Type B pancreatic cell (in vitro differentiated cells): ENCODE measurements at regions not wholly inside any gene's neighbourhood (a gene's known extent, or its start where the extent isn't known, plus 50 kb on each side); places are given as distances from the start of the nearest gene placed in this dataset.
"Not testable (repeated sequence)": the region's sequence is repeated elsewhere in the genome, so short reads cannot be mapped to it uniquely, and the experiment has no call there.

Source experiments
- DNase-seq: peaks from one replicate; pipeline ENCODE4 v3.0.0; 2021; ENCODE audit warnings: mixed read lengths; ENCODE audit not compliant: unreplicated experiment; ENCODE audit errors: extremely low spot score
- H3K27ac Mint-ChIP-seq: 2 replicates; pipeline ENCODE4 v1.8.0; 2021; ENCODE audit warnings: mild to moderate bottlenecking, mixed read lengths
- H3K27me3 Mint-ChIP-seq: 2 replicates; pipeline ENCODE4 v1.8.0; 2021; ENCODE audit warnings: mixed read lengths
- H3K36me3 Mint-ChIP-seq: 2 replicates; pipeline ENCODE4 v1.8.0; 2021; ENCODE audit warnings: mixed read lengths
- H3K4me1 Mint-ChIP-seq: one replicate; pipeline ENCODE4 v1.8.0; 2021; ENCODE audit warnings: mixed read lengths; ENCODE audit not compliant: unreplicated experiment
- H3K4me3 Mint-ChIP-seq: 2 replicates; pipeline ENCODE4 v1.8.0; 2021; ENCODE audit warnings: mild to moderate bottlenecking, mixed read lengths
- H3K9me3 Mint-ChIP-seq: 2 replicates; pipeline ENCODE4 v1.8.0; 2021; ENCODE audit warnings: mixed read lengths
- CTCF ChIP-seq: fragments of 200-600 bp; sonication (generic); conservative IDR thresholded peaks from 2 replicates; pipeline ENCODE4 v1.5.0; 2021; ENCODE audit warnings: antibody characterized with exemption, mild to moderate bottlenecking

GRCh38 chr5:177941386-177941785 lies 54.7 kb downstream of the PROP1 start:
- H3K4me1 Mint-ChIP-seq, H3K4me3 Mint-ChIP-seq, H3K36me3 Mint-ChIP-seq, DNase-seq, H3K27ac Mint-ChIP-seq, H3K9me3 Mint-ChIP-seq, H3K27me3 Mint-ChIP-seq: not testable (repeated sequence)

- not testable (repeated sequence) for DNase-seq, H3K27ac Mint-ChIP-seq, H3K27me3 Mint-ChIP-seq, H3K9me3 Mint-ChIP-seq, H3K4me1 Mint-ChIP-seq, H3K36me3 Mint-ChIP-seq
- H3K4me3 Mint-ChIP-seq = peak overlapping the region; percentile 80
Measured at GRCh38 chr5:177939246-177940171, 56.5 kb downstream of the PROP1 start.

- not testable (repeated sequence) for H3K36me3 Mint-ChIP-seq, H3K4me1 Mint-ChIP-seq, H3K9me3 Mint-ChIP-seq, H3K27me3 Mint-ChIP-seq, DNase-seq, H3K27ac Mint-ChIP-seq
- peak overlapping the region; percentile 80 for H3K4me3 Mint-ChIP-seq
Measured at GRCh38 chr5:177938767-177939166, 57.3 kb downstream of the PROP1 start.

GRCh38 chr5:177934233-177934632 lies 61.8 kb downstream of the PROP1 start:
- not testable (repeated sequence) for H3K4me1 Mint-ChIP-seq, H3K27me3 Mint-ChIP-seq, H3K36me3 Mint-ChIP-seq, H3K4me3 Mint-ChIP-seq, DNase-seq, H3K27ac Mint-ChIP-seq, H3K9me3 Mint-ChIP-seq
- peak; percentile 47 for TF ChIP-seq CTCF

- H3K4me3 Mint-ChIP-seq, H3K9me3 Mint-ChIP-seq, H3K27ac Mint-ChIP-seq: not testable (repeated sequence)
Measured at GRCh38 chr5:177930269-177931022, 65.6 kb downstream of the PROP1 start.

GRCh38 chr5:177929618-177930017 lies 66.4 kb downstream of the PROP1 start:
- H3K9me3 Mint-ChIP-seq, H3K36me3 Mint-ChIP-seq, DNase-seq, H3K4me3 Mint-ChIP-seq, H3K4me1 Mint-ChIP-seq, H3K27me3 Mint-ChIP-seq, H3K27ac Mint-ChIP-seq: not testable (repeated sequence)

More at GRCh38 chr5:177930269-177931022, 65.6 kb downstream of the PROP1 start:
- H3K27me3 Mint-ChIP-seq, H3K4me1 Mint-ChIP-seq, H3K36me3 Mint-ChIP-seq, DNase-seq: not testable (repeated sequence)

GRCh38 chr5:177927500-177927899 lies 68.5 kb downstream of the PROP1 start:
- DNase-seq, H3K36me3 Mint-ChIP-seq, H3K4me1 Mint-ChIP-seq, H3K27me3 Mint-ChIP-seq, H3K4me3 Mint-ChIP-seq, H3K27ac Mint-ChIP-seq, H3K9me3 Mint-ChIP-seq: not testable (repeated sequence)

- not testable (repeated sequence) for H3K9me3 Mint-ChIP-seq
Measured at GRCh38 chr5:177924577-177924976, 71.5 kb downstream of the PROP1 start.

GRCh38 chr5:177923837-177924236 lies 72.2 kb downstream of the PROP1 start:
- H3K4me3 Mint-ChIP-seq, H3K36me3 Mint-ChIP-seq, H3K27ac Mint-ChIP-seq, DNase-seq, H3K9me3 Mint-ChIP-seq, H3K4me1 Mint-ChIP-seq, H3K27me3 Mint-ChIP-seq: not testable (repeated sequence)

More at GRCh38 chr5:177924577-177924976, 71.5 kb downstream of the PROP1 start:
- not testable (repeated sequence) for DNase-seq, H3K27ac Mint-ChIP-seq, H3K36me3 Mint-ChIP-seq, H3K4me3 Mint-ChIP-seq, H3K27me3 Mint-ChIP-seq, H3K4me1 Mint-ChIP-seq

- H3K4me1 Mint-ChIP-seq, H3K4me3 Mint-ChIP-seq, H3K27me3 Mint-ChIP-seq, DNase-seq, H3K27ac Mint-ChIP-seq, H3K36me3 Mint-ChIP-seq, H3K9me3 Mint-ChIP-seq: not testable (repeated sequence)
Measured at GRCh38 chr5:177923189-177923588, 72.9 kb downstream of the PROP1 start.

- not testable (repeated sequence) for H3K27me3 Mint-ChIP-seq, DNase-seq, H3K27ac Mint-ChIP-seq, H3K4me3 Mint-ChIP-seq, H3K9me3 Mint-ChIP-seq, H3K4me1 Mint-ChIP-seq, H3K36me3 Mint-ChIP-seq
Measured at GRCh38 chr5:177909261-177909660, 86.8 kb downstream of the PROP1 start.

- H3K27ac Mint-ChIP-seq, H3K4me3 Mint-ChIP-seq, H3K27me3 Mint-ChIP-seq, H3K9me3 Mint-ChIP-seq, H3K36me3 Mint-ChIP-seq, DNase-seq, H3K4me1 Mint-ChIP-seq: not testable (repeated sequence)
Measured at GRCh38 chr5:177902806-177903205, 93.2 kb downstream of the PROP1 start.

GRCh38 chr5:177900066-177900465 lies 96.0 kb downstream of the PROP1 start:
- not testable (repeated sequence) for H3K27me3 Mint-ChIP-seq, H3K9me3 Mint-ChIP-seq, DNase-seq, H3K36me3 Mint-ChIP-seq, H3K27ac Mint-ChIP-seq, H3K4me3 Mint-ChIP-seq, H3K4me1 Mint-ChIP-seq
